ENCODE measurements at regions not wholly inside any gene's neighbourhood (a gene's known extent, or its start where the extent isn't known, plus 50 kb on each side); places are given as distances from the start of the nearest gene placed in this dataset.

GRCh38 chr1:147414505-147415163, 126.7 kb upstream of the BCL9 start:
- no peak for TF ChIP-seq POLR2A (IDR thresholded peaks at IDR 0.05)
- TF ChIP-seq CTCF (IDR thresholded peaks at IDR 0.05), result no peak

Data from upper lobe of left lung (tissue), 4 donors.